GM21576 (cell line): ENCODE measurements at regions not wholly inside any gene's neighbourhood (a gene's known extent, or its start where the extent isn't known, plus 50 kb on each side); places are given as distances from the start of the nearest gene placed in this dataset.
A peak's percentile ranks its signal among the peaks of the same experiment; 100 is the strongest.

ENCODE experiments used
- ATAC-seq: cut with Tn5 transposase; IDR thresholded peaks from one replicate; pipeline ENCODE4 v1.9.1; 2021; ENCODE audit warnings: mild to moderate bottlenecking, moderate library complexity; ENCODE audit not compliant: unreplicated experiment

DNA sequence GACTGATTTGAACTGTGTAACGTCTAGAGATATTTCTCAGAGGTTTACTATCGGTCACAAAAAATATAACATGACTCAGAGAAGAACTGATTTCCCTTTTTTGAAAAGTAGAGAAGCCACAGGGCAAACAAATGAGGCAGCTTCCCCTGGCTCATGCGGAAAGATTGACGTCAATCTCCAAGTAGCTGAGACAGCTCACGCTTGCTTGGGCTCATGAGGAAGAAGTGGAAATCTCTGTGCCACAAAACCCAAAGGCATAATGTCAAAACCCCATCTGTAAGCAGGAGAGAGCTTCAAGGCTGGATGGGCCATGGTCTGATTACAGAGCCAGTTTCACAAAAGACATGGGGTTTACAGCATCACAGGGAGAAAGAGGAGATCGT, 188.1 kb downstream of the ARL4C start:
- peak; percentile 86 for ATAC-seq

DNA sequence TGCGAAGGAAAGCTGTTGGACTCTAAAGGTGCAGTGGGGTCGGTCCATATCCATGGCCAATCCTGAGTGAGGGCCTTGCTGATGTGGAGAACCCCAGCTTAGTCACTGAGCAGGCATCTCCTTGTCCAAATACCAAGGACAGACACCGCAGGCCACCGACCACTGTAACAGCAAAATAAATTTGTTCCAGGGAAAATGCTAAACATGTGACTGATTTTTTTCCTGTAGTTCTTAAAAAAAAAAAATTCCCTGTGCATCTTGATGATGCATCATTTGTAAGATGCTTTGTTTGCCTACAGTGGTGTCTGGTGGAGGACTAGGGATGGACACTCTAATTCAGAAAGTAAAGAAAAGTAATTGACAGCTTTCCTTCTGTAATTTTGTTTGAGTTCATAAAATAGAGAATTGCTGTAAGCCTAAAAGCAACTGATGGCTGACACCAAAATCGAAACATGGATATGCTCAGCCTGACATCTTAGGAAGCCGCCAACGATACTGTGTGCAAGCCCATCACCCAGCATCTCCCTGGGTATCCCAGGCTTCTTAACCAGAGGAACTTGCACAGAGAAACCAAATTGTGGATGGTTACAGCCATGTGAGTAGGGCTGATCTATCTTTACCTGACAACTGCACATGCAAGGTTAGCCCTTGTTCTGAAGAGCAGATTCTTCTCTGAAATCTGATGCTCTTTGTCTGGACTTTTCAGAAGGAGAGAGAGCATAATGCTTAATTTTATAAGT, 188.6 kb downstream of the ARL4C start:
- no peak for ATAC-seq

DNA sequence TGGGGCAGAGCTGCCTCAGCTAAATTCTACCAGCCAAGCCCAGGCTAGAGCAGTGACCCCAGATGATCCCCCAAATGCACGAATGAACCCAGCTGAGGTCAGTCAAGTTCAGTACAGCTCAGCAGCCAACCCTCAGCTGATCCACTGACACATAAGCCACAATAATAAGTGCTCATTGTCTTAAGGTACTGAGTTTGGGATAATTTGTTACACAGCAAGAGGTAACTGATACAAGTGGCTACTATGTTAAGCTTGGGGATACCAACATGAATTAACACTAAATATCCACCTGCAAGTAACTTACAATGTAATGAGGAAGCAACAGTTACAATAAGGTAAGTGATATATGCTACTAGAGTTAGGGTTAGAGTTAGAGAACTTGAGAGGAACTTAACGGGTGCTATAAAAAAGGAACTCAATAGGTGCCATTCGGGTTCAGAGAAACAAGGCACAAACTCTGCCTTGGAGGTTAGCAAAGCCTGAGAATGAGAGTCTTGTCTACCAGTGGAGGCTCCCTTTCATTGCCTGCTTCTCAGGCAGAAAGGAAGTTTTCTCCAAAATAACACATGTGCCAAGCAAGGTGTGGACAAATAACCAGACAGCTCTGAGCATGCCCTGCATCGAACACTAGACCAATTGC, 189.4 kb downstream of the ARL4C start:
- no peak for ATAC-seq

DNA sequence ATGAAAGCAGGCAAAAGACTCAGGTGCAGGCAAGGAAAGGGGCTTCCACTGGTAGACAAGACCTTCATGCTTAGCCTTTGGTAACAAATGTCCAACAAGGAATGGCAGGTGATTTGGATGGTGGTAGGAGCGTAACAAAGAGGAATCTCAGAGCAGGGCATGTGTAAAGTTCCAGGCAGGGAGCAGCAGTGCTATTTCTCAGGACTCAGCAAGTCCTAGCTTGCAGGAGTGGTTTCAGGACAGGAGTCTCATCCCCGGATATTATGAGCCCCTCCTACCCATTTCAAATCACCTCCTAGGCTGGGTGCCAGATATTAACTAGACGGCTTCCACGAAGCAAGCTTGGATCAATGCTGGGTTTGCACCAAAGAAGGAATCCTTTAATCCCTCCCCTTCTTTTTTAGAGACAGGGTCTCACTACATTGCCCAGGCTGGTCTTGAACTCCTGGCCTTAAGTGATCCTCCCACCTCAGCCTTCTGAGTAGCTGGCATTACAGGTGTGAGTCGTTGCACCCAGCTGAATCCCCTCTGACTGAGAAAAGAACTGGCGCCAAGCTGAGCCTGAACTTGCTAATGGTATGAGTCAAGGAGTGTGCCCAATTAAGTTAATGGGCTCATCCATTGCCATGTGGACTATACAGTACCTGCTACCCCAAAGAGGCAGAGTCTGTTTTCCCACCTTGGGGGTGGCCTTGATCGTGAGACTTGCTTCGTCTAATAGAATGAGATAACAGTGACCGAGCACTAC, 190.3 kb downstream of the ARL4C start:
- no peak for ATAC-seq

DNA sequence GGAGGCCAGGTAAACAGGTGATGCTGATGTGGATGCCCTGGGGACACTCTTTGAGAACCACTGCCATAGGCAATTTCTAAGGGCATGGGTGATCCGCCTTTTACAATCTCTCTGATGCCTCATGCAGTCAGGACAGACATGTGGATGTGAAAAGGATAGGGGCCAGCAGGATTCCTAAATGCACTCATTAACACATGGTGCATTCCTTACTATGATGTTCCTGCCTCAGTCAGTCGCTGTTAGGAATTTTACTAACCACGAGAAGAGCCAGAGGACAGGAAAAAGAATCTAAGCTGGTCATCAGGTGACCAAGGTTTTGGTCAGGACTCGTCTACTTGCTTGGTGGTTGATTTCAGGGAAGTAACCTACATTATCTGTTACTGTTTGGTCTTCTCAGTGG, 191.0 kb downstream of the ARL4C start:
- ATAC-seq, result no peak

DNA sequence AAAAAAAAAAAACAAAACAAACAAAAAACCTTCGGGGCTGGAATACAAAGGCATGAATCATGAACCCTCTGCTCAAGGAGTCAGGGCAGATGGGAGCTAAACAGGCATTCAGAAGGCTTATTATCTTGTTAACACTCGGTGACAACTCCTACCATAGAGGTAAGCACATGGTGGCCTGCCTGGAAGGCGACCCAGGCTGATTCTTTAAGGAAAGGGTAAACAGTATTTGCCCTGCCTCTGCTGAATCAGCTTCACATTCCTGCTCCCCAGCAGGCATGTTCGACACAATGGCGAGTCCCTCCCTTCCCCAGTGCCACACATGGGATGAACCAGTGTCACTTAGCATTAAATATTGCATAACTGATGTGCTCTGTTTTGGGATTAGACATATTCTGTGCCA, 191.9 kb downstream of the ARL4C start:
- no peak for ATAC-seq

DNA sequence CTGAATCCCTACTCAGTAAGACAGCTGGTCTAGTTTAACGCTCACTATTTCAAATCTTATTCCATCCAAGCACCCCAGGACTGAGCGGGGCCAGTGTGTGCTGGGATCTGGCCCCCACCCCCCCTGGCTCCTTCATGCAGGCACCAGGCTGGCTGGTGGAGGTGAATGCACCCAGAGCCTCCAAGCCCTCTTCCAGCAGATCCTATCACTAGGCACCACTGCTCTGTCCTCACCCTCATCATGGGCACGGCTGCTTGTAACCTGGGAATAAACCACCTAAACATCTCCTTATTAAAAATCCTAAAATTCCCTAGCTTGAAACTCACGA, 194.3 kb downstream of the ARL4C start:
- ATAC-seq, result no peak

DNA sequence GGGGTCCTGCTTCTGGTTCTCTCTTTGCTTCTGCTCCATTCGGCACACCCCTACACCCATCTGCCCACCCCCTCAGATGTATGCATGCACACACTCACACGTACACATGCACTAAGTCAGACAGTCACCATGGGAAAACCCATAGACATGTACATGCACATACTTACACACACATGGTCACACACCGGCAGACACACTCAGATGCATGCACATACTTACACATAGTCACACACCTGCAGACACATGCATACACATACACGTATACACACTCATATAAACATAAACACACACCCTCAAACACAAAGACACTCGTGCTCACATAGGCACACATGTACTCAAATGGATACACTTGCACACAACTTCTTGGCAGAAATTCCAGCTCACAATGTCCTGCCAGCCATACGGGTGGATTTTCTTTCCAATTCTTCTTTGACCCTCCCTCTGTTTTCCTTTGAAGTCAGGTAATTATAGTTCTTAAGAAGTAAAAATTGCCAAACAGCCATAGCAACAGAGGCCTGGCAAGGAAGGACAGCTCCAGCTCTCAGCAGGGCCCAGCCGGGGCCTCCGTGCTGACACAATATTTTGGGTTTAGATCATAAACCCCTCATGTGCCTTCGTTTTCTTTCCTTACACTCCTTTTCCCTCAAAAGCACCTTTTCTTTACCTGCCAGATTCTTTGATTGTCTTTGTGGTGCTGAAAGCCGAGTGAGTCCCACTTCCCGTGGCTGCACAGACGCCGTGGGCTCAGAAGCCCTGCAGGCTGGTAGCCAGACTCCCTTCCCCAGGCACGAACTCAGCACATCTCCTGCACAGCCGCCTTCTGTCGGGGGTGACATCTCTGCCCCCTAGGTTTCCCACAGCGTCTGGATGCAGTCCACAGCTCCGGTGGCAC, 195.7 kb downstream of the ARL4C start:
- ATAC-seq, result no peak

DNA sequence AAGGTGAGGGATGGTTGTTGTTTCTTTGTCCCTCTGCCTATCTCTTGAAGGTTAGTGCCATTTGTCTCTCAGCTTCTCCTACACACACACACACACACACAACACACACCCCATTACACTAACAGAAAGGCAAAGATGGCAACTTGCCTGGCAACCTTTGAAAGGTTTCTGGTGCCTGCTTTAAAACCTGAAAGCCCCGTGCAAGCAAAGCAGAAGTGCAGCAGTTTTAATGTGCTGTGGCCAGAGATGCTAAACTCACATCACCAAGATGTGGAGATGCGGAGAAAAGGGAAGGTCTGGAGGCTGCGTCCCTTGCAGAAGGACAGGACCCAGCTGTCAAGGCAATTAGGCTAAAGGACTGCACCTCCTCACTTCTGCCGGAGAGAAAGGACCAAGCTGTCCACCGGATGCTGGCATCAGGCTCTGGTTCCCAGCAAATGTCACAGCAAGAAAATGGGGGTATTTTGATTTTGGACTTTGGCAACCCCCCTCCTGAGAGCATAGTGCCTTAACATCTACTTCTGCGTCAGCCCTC, 196.4 kb downstream of the ARL4C start:
- no peak for ATAC-seq

DNA sequence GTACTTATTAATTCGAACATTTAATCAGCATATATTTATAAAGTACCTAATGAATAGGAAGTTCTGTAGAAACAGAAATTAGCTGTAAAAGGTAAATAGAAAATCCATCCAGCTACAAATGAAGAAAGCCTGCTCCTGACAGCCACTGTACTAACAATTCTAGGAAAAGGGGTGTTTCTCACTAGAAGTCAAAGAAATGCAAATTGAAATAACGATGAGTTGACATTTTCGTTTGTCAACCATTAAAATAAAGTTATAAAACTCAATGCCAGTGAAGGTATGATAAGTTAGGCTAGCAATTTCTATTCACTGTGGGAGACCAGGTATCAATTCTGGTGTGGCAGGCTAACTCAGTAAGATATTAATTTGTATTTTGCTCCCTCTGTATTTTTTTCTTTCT, 198.0 kb downstream of the ARL4C start:
- ATAC-seq, result no peak

DNA sequence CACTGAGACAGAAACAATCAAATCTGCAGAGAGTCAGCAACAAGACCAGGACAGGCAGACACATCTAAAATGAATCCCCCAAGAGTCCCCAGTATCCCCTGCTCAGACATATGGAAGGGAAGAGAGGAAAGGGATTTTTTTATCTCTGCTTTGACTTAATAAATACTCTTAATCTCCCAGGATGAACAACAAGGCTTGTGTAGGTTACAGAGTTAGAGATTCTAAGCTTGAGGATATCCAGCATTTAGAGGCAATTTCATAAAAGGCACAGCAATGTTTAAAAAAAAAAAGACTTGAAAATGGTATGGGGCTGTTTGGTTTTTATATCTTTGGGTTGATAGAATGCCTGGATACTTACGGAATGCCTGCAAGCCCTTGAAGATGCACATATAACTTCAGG, 199.9 kb downstream of the ARL4C start:
- ATAC-seq, result no peak

DNA sequence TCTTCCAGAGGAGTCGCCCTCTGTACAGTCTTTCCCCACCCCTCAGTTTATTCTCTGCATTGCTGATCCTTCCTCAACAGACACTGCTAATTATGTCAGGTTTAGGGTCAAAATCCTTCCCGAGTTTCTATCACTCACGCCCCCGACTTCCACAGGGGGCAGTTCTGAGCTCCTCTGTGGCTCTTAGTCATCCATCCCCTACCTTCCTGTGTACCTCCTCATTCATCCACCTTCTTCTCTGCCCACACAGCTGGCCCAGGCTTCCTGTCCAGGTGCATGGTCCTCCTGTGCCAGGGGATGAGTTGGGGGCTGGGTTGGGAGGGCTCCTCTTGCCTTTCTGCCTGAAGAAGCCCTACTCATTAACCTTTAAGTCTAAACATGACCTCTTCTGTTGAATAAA, 202.9 kb downstream of the ARL4C start:
- ATAC-seq, result no peak

DNA sequence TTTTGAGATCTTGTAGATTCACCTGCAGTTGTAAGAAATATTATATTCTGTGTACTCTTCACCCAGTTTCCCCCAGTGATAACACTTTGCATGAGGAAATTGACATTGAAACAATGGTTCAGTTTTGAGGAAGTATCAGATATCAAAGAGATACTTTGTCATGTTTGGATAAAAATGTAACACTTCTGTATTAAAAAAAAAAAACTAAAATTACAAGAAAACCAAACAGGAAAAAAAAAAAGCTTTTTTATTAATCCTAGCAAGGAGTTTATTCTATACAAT, 204.0 kb downstream of the ARL4C start:
- ATAC-seq, result no peak

DNA sequence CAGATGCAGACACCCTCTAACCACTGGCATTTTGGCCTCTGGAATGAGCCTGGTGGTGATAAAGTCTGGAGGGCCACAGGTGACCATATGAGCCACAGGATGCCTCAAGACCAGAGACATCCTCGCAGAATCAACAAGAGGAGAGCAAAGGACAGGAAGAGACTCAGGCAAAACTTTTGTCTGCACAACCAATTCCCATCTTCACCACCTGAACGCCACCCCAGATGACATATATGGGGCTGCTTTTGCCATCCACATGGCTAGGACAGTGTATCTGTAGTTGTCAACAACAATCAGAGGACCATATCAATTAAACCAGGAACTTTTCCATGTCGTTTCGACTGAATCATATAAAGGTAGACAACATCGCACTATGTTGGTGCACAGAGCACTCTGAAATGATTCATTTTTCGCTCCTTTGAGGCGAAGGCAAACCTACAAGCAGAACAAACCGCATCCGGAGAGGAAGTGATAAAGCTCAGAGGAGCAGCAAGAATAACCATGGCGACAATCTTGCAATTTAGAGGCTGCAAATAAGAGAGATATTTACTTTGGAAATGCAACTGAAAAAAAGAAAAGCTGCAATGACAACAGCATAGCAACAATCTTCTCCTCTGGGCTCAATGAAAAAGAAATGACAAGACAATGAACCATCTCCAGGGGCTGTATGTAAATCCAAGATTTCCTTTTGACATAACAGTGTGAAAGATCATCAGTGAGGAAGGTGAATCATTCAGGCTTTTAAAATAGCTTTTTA, 204.5 kb downstream of the ARL4C start:
- ATAC-seq, result peak; percentile 56

DNA sequence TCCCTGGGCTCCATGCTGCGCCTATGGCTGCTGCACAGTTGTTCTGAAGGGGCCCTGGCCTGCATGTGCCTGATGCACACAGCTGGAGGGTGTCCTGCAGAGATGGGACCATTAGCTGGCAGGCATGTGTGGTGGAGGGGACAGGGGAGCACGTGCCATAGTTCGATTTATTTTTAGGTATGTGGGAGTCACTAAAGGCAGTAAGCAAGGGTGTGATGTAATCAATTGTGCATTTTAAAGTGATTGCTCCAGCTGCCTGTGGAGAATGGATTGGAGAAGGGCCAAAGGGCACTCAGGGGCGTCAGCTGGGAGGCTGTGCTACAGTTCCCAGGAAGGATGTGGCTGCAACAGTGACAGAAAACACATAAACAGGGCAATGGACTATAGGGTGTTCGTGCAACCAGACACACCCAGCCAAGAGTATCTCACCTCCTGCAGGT, 205.1 kb downstream of the ARL4C start:
- peak; percentile 20 for ATAC-seq

DNA sequence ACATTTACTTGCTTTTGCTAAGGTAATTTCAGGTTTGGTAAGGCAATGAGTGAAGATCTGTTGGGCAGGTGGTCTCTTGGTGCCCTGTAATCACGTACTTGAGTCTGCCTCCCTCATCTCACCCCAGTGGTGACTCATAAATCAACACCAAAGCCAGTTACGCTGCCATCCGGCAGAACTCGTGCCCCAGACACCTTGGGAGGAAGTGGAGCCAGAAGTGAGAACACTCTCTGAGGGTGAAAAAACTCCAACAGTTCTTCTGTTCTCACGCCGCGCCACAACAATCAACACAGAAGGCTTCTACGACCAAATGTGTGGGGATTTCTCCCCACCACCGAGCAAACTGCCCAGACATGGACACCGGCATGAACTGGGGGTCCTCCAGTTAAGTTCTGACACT, 206.2 kb downstream of the ARL4C start:
- peak; percentile 43 for ATAC-seq

DNA sequence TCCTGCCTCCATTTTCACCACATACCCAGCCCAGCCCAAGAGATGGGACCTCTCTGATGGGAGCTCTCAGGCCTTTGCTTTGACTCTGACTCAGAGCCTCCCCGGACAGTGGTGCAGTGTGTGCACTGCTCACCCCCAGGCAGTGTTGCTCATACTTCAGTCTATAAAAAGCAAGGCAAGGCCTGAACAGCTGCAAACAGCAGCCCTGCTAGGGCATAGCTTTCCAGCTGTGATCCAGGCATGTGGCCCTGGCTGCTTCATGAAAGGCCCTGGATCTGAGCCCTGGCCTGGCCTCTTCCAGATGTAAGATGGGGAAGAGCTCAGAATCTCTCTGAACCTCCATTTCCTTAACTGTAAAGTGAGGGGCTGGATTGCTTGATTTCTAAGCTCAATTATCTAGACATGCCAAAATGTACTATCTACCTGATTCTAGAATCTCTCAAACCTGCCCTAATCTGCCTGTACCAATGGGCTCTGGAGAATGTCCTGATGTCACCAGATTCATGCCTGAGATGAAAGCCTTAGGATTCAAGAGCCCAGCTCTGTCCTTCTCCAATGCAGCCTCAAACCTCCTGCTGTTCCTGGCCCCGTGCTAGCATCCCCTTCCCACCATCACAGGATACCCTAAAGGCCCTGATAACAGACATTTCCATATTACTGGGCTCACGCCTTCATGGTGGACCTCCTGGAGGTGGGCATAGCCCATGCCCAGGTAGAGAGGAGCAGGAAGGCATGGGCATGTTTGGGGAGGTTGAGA, 206.9 kb downstream of the ARL4C start:
- no peak for ATAC-seq

DNA sequence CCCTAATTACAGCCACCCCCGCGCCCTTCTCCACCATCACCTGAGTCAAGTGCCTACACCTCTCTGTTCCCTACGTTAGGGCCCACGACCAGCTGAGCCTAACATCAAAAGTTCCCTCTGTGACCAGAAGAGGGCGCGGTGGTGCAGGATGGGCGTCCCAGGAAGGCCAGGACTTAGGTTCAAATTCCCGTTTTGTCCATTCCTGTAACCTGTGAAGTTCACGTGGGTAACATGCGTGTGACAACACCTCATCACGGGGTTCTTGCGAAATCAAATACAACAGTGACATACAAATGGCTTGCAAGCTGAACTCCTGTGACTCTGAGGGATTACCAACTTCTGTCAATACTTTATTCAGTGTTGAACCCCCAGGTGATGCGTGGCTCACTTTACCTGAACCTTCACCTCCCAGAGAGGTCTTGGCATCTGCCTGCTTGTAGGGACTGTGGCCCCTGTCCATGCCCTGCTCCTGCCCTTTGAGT, 207.9 kb downstream of the ARL4C start:
- ATAC-seq, result no peak

DNA sequence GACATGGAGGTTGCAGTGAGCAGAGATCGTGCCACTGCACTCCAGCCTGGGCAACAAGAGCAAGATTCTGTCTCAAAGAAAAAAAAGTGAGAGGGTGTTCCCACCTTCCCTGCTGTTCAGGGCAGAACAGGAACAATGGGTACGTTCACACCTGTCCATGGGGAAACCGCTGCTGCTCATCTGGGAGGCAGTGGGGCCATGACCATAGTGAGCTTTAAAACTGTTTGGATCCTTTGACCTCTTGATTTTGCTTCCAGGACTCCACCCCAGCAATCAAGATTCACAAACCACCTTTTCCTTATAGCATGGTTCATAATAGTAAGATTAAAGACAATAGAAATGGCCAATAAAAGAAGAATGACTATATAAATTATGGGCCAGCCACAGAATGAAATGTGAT, 209.2 kb downstream of the ARL4C start:
- ATAC-seq, result no peak

DNA sequence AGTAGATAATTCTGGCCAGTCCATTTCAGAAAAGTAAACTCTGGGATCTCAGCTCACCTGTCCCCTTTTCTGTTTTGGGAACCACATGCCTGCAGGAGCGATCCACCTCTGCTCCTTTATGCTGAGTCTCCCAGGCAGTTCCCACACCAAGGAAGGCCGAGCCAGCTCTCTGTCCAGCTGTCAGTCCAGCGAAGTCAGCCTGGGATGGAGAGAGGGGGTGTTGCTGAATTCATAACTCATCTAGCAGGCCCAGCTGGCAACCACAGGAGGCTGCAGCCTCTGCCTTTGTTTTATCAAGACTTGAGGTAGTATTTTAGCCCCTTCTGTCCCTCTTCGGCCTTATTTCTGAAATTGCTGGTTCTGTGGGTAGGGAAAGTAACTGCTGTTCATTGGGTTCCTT, 209.9 kb downstream of the ARL4C start:
- ATAC-seq, result no peak
